GM21529 (cell line): ENCODE measurements at regions not wholly inside any gene's neighbourhood (a gene's known extent, or its start where the extent isn't known, plus 50 kb on each side); places are given as distances from the start of the nearest gene placed in this dataset.
"Not testable (repeated sequence)": the region's sequence is repeated elsewhere in the genome, so short reads cannot be mapped to it uniquely, and the experiment has no call there.

ENCODE experiments used
- ATAC-seq: cut with Tn5 transposase; IDR thresholded peaks from one replicate; pipeline ENCODE4 v1.9.1; 2021; ENCODE audit not compliant: unreplicated experiment

DNA sequence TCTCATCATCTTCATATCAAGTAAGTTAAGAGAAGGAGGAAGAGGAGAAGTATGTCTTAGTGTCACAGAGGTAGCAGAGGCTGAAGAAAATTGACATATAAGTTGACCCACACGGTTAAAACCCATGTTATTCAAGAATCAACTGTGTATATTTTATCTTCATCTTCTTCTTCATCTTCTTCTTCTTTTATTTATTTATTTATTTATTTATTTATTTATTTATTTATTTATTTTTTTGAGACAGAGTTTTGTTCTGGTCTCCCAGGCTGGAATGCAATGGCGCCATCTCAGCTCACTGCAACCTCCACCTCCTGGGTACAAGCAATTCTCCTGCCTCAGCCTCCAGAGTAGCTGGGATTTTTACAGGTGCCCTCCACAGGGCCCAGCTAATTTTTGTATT, 1242.3 kb upstream of the RAG2 start:
- ATAC-seq: not testable (repeated sequence)

DNA sequence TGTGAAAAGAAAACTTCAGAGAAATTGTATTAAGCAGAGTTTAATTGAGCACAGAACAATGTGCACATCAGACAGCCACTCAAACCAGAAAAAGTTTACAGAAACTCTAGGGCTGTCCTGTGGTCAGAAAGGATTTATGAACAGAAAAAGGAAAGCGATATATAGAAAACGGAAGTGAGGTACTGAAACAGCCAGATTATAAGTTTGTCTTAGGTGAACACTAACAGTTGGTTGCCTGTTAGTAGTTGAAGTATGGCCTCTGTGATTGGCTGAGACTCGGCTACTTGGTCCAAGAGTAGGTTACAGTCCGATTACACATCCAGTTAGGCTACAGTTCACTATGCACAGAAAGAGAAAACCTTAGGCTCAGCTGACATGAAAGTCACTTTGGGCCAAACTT, 1232.5 kb upstream of the RAG2 start:
- no peak for ATAC-seq

DNA sequence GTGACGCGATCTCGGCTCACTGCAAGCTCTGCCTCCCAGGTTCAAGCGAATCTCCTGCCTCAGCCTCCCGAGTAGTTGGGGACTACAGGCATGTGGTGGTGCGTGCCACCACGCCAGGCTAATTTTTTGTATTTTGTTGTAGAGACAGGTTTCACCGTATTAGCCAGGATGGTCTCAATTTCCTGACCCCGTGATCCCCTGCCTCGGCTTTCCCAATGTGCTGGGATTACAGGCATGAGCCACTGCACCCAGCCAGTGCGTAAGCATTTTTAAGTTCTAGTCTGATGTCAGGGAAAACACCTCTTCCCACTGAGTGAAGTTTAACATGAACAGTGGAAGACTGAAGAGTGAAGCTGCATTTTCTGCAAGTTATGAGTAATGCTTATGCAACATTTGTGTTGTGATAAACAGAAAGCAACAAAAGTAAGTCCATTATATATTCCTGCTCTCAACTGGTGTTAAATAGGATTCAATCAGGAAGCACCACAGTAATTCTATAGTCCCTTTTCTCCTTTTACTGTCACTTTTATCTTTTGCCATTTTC, 1219.8 kb upstream of the RAG2 start:
- no peak for ATAC-seq

DNA sequence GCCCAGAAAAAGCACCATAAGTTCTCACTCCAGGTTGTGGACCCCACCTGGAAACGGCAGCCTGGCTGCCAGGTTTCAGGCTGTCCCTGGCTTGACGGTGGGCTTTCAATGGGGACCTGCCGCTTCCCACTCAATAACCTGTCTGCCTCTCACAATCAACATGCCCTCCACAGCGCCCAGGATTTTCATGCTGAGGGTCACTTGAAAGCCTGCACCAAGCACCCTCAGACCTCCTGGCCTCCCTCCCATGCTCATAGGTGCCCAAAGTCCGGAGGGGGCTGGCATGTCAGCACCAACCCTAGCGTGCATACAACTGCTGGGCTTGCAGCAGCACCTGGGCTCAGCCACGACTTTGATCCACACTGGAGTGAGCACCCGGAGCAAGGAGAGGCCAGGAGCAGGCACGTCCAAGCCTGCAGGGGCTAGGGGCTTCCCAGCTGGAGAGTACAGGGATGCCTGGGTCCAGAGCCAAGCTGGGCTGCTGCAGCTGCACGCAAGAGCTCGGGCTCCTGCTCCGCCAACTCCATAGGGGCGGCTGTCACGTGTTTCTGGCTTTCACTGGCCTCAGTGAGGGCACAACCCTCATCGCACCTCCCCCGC, 1214.3 kb upstream of the RAG2 start:
- no peak for ATAC-seq

DNA sequence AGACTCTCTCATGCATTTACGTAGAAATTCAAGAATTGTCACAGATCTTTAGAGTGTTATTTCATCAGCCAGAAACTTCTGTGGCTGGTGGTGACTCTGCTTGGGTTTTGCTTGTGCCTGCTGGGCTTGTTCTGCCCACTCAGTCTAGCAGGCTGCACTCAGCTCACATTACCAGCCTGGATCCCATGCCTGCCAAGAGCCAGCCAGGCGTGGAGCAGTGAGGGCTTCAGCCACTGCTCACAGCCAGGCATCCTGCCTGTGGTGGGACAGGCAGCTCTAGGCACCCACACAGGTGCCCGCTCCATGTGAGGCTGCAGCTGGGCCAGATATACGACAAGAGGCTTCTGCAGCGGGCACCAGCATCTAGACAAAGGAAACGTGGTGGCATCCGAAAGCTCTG, 1213.3 kb upstream of the RAG2 start:
- no peak for ATAC-seq

DNA sequence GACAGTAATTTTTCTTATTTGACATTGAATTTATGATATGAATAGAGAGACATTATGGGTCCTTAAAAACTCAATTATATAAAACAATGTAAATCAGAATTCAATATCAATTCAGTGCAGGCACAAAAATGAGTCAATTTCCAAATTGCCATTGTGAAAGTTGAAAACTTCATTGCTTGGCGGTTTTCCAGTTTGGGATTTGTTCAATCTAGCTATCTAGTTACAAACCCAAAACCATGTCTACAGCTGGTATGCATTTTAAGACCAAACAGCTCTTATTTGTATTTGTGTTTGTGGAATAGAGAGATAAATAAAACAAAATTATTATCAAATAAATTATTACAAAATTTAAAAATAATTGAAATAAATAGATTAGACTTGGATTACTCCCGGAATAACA, 1206.6 kb upstream of the RAG2 start:
- no peak for ATAC-seq

DNA sequence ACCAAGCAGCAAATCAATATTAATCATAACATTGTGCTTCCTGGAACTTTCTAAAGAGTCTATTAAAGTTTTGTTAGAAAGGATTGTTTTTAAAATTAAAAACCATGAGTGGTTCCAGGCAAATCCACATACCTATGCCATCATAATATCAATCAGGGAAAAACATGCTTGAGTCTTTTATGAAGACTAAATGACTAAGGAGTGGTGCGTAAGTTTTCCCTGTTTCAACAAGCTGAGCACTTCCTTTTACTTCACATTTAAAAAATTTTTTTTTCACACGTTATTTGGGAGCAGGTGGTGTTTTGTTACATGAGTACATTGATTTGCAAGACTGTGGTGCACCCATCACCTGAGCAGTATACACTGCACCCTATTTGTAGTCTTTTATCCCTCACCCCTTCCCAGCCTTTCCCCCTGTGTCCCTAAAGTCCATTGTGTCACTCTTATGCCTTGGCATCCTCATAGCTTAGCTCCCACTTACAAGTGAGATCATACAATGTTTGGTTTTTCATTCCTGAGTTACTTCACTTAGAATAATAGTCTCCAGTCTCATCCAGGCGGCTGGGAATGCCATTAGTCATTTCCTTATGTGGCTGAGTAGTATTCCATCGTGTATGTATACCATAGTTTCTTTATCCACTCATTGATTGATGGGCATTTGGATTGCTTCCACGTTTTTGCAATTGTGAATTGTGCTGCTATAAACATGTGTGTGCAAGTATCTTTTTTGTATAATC, 1190.3 kb upstream of the RAG2 start:
- ATAC-seq: no peak

DNA sequence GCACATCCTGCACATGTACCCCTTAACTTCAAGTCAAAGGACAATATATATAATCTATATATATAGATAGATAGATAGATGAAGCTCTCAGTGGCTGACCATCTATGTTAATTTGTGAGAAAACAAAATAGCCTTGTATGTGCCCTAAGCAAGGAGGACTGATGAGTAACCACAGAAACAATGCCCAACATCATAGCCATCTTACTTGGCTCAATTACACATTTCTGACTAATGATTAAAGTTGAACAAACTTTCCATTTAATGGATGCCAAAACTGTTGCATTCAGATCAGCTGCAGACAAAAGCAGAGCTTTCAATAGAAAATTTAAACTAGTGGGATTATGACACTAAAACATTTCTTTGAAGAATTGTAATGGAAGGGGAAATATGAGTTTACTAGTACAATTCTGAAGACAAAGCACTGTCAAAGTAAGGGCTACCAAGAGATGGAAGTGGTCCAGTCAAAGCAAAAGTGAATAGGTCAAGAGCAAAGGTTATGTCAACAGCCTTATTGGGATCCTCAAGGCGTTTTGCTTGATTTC, 1188.2 kb upstream of the RAG2 start:
- no peak for ATAC-seq

DNA sequence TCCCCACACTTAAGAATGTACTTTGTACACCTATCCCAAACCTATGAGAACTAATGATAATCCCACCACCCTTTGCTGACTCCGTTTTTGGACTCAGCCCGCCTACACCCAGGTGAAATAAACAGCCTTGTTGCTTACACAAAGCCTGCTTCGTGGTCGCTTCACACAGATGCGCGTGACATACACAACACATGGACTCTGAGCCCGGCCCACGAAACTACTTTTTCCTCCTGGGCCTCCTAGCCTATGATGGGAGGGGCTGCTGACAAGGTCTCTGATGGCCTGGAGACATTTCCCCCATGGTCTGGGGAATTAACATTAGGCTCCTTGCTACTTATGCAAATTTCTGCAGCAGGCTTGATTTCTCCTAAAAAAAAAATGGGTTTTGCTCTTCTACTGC, 1176.4 kb upstream of the RAG2 start:
- ATAC-seq: no peak

DNA sequence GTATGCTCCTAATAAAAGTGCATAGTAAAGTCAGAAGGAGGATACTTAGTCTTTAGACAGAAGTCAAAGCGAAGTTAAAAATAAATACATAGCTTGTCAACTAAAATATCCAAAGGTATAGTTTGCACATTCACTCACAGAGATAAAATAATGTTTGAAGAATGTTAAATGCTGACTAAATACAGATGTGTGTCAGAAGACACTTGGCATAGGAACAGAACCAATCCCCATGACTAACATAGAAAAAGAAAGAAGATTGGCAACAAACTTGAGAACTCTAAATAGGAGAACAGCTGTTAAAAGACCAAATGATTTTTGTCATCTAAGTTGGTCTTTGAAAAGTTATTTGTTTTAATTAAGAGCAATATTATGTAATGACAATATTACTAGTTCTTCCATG, 1172.1 kb upstream of the RAG2 start:
- no peak for ATAC-seq

DNA sequence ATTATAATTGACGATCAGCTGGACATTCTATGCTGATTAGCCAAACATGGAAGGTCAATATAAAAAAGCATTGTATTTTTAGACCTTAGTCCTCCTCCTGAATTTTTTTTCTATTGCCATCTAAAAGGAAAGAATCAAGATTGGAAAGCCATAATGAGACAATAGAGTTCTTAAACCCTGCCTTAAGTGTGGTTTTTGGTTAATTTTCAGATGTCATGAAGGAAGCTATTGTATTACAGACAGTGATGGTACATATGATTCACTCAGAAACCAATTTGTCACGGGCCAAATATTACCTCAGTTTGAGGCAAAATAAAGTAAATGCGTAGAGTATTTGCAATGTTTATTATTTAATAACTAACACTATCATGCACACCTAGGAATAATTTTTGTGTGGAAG, 1164.0 kb upstream of the RAG2 start:
- ATAC-seq: no peak

DNA sequence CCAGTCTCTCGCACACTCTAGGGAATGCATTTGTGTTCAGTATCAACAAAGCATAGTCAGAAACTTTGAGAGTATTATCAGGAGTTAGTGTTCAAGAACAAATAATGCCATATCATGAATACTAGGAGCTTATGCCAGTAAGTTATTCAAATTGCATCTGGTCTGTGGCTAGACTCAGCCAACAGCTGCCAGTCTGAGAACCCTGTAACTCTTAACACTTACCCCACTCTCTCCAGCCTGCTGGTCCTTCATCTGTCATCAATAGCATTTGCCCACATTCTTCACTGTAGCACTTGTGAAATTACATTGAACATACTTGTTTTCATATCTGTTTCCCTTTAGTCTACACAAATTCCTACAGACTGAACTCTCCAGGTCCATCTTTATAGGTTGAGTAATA, 1157.5 kb upstream of the RAG2 start:
- ATAC-seq: no peak

DNA sequence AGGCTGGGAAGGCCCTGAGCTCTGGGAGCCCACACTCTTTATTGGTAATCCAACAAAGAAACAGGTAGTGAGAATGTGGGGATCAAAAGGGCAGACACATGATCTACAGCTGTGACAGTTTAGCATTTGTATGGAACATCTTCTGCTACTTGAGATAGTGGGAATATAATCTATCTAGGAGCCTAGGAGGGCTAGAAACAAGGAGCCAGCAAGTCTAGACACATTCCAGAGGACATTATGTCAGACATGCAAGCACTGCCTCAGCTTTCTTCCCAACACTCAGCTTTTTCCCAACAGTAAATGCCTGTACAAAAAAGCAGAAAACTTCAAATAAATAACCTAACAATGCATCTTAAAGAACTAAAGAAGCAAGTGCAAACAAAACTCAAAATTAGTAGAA, 1150.6 kb upstream of the RAG2 start:
- no peak for ATAC-seq

DNA sequence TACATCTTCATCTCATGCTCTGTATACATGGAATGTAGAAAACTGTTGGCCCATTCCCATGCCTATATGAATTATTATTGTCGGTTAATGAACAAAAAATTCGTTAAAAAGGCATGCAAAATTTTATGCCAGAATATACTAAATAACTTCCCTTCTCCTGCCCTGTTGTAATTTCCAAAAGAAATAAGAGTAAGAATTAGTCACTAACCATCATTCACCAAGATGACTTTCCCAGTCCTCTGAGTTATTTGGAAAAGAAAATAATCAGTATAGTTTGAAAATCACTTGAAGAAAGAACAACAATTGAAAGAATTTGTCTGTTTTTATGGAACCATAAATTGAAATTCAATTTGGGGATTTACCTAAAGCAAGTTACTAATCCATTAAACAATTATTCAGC, 1149.1 kb upstream of the RAG2 start:
- no peak for ATAC-seq

DNA sequence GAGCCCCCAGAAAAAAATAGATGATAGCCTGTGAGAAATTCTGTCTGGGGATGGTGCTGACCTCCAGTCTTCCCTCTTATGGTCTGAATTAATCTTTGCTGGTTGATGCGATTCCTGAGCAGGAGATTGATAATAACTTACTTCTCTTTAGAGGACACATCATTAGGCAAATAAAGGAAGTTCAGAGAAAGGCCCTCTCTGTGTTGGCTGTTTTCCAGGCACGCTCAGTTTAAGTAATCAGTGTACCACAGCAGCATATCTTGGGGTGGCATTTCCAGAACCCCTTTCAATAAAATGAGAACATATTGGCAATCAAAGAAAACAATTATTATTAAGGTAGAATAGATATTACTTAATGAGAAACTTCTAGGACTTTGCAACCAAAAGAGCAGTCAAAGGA, 1129.3 kb upstream of the RAG2 start:
- no peak for ATAC-seq

DNA sequence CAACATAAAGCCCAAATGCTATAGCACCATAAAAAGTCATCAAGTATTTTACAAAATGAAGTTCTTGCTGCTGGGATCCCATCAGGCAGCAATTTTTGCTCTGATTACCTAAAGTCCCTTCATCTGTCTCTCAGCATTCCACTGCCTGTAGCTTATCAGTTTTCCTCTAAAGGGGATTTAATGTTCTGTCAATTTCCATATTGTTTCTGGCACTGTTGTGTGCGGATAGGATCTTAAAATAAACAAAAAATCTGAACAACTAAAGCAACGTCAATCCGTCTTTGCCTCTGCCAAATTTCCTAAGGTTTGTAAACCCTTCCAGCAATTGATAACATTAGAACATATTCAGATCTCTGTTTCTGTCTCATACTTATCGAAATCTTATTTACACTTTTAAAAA, 1126.3 kb upstream of the RAG2 start:
- ATAC-seq: no peak

DNA sequence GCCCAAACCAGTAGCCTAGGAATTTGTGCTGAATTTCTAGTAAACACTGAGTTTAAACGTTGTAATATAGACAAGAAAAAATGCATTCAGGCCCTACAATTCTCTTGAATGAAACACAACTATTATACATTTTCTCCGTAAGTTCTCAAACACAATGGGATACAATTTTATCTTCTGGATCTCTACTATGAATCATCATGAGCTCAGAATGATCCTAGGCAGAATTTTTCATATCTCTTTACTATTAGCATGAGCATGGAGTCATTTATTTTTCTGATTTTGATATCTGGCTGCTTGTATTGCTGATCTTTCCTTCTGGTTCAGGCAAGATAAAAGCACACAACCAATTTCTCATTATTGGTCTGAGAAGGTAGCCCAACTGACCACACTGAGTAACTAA, 1123.4 kb upstream of the RAG2 start:
- no peak for ATAC-seq

DNA sequence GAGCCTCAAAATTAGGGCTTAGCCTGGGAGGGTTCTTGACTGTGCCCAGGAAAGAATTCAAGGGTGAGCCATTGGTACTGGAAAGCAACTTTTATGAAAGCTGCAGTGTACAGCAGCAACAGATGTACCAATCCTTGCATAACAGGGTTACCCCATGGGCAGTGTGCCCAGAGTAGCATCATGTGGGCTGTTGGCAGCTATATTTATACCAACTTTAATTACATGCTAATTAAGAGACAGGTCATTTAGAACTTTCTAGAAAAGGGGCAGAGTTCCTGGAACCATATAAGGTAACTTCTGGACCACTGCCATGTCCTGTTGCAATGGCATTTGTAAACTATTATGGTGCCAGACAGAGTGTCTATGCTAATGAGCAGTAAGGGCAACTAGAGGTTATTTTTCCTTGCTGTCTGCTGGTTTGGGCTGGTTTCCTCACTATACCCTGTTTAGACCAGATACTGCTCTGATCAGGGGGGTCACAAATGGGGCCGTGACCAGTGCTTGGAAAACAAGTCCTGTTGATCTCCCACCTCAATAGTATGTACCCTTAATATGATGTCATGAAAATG, 1120.5 kb upstream of the RAG2 start:
- no peak for ATAC-seq

DNA sequence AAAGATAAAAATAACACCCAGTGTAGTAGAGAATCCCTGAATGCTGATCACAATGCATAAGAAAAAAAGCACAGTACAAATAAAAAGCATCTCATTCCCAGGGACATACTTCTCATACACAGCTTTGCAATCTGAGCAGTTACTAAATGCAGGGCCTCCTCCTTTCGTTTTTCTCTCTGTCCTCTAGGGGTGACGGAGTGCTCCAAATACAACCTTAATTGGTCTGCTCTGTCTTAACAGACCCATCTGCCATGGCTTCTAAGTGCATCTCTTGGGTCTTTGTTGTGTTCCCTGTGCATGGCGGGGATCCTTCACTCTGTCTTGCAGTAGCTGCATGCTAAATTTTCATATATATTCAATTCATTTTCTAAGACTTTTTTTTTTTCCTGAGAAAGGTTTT, 1114.2 kb upstream of the RAG2 start:
- ATAC-seq: no peak

DNA sequence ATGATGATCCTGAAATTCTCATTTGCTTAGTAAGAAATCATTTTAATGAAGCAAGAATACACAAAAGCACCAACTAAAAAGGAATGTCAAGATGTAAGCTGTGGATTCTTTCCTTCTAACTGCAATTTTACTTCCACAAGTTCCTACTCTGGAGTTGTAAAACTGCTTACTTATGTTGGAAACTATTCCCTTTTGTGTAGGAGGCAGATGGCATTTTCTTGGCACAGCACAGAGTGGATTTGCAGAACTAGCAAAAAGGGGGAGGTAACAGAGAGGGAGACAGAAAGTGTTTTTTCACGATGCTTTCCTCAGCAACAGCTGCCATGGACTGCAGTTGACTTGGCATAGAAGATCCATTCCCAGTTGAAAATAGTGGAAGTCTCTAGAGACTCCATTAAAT, 1112.0 kb upstream of the RAG2 start:
- no peak for ATAC-seq

DNA sequence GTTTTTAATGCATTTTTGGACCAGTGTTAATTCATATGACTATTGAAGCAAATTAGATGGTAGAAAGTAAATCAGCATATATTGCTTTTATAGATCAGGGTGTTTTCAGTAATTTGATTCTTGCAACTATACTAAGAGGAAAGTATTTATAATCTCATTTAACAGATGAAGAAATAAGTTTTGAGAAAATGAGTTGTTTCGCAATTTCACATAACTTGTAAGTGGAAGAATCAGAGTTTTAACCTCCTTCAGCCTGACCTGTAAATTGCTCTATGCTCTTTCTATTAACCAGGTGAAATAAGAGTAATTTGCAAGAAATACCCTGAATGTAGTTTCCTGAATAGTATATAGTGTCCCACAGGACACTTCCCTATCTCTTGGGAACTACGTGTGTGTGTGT, 1106.8 kb upstream of the RAG2 start:
- ATAC-seq: no peak

DNA sequence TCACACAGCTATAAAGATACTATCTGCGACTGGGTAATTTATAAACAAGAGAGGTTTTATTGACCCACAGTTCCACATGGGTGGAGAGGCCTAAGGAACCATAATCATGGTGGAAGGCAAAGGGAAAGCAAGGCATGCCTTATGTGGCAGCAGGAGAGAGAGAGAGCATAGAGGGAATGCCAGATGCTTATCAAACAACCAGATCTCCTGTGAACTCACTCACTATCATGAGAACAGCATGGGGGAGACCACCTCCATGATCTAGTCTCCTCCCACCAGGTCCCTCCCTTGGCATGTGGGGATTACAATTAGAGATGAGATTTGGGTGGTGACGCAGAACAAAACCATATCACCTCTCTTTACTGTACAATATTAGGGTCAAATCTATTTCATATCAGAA, 1101.6 kb upstream of the RAG2 start:
- ATAC-seq: no peak
